ENCODE measurements at regions not wholly inside any gene's neighbourhood (a gene's known extent, or its start where the extent isn't known, plus 50 kb on each side); places are given as distances from the start of the nearest gene placed in this dataset.
A peak's percentile ranks its signal among the peaks of the same experiment; 100 is the strongest.

- ATAC-seq, result no peak
- no peak overlapping the region for H3K4me3 ChIP-seq
- no peak for TF ChIP-seq CTCF (IDR thresholded peaks at IDR 0.05)
- H3K27ac ChIP-seq, result no peak overlapping the region
- H3K36me3 ChIP-seq, result no peaks in the 10 kb centered on the region
- no peaks in the 10 kb centered on the region for H3K27me3 ChIP-seq
- no peak for DNase-seq
- no peaks in the 10 kb centered on the region for H3K4me1 ChIP-seq
- no peaks in the 10 kb centered on the region for H3K9me3 ChIP-seq
- intact Hi-C loops (cut with DNase I), result no loop called here
These were observed 218.9 kb upstream of the PHYHIPL start for GRCh38 chr10:58957517-58957916.

- no peak for DNase-seq
- intact Hi-C loops (cut with DNase I), result no loop called here
- no peaks in the 10 kb centered on the region for H3K4me1 ChIP-seq
These were observed 213.3 kb upstream of the PHYHIPL start for GRCh38 chr10:58963101-58963534.

GRCh38 chr10:58963723-58964124 is 212.7 kb upstream of the PHYHIPL start:
- no peak for ATAC-seq
- no peak for DNase-seq
- Histone ChIP-seq H3K4me1 (no peaks in the 10 kb centered on the region), H3K27ac (no peak overlapping the region), H3K9me3 (no peaks in the 10 kb centered on the region), H3K4me3 (no peak overlapping the region), H3K27me3 (no peaks in the 10 kb centered on the region), H3K36me3 (no peaks in the 10 kb centered on the region)
- intact Hi-C loops (cut with DNase I), result no loop called here
- no peak for TF ChIP-seq CTCF (IDR thresholded peaks at IDR 0.05)

More at GRCh38 chr10:58963101-58963534, 213.3 kb upstream of the PHYHIPL start:
- no peak overlapping the region for H3K4me3 ChIP-seq
- H3K27ac ChIP-seq, result no peak overlapping the region
- ATAC-seq, result no peak
- TF ChIP-seq CTCF (IDR thresholded peaks at IDR 0.05), result no peak
- no peaks in the 10 kb centered on the region for H3K9me3 ChIP-seq
- no peaks in the 10 kb centered on the region for H3K36me3 ChIP-seq
- no peaks in the 10 kb centered on the region for H3K27me3 ChIP-seq

- Histone ChIP-seq H3K9me3 (no peaks in the 10 kb centered on the region), H3K36me3 (no peaks in the 10 kb centered on the region), H3K27ac (no peak overlapping the region), H3K4me3 (no peak overlapping the region), H3K27me3 (no peaks in the 10 kb centered on the region), H3K4me1 (no peaks in the 10 kb centered on the region)
- ATAC-seq (no peak), DNase-seq (no peak)
- intact Hi-C loops (cut with DNase I), result no loop called here
- no peak for TF ChIP-seq CTCF (IDR thresholded peaks at IDR 0.05)
These were observed 210.6 kb upstream of the PHYHIPL start for GRCh38 chr10:58965855-58966254.

GRCh38 chr10:58967551-58968388 is 208.7 kb upstream of the PHYHIPL start:
- peak; percentile 84 for ATAC-seq
- H3K4me3 ChIP-seq, result no peak overlapping the region

More at GRCh38 chr10:58967551-58968388, 208.7 kb upstream of the PHYHIPL start:
- DNase-seq, result peak; percentile 61
- H3K36me3 ChIP-seq, result no peaks in the 10 kb centered on the region
- no peaks in the 10 kb centered on the region for H3K27me3 ChIP-seq
- no peaks in the 10 kb centered on the region for H3K9me3 ChIP-seq
- TF ChIP-seq CTCF (IDR thresholded peaks at IDR 0.05), result no peak
- intact Hi-C loops (cut with DNase I), result no loop called here
- no peak overlapping the region for H3K27ac ChIP-seq
- no peaks in the 10 kb centered on the region for H3K4me1 ChIP-seq
